Thoracic aorta (tissue), 2 donors: ENCODE measurements at regions not wholly inside any gene's neighbourhood (a gene's known extent, or its start where the extent isn't known, plus 50 kb on each side); places are given as distances from the start of the nearest gene placed in this dataset.

ENCODE experiments used
- ATAC-seq: fragments of 150-250 bp; one replicate; pipeline ENCODE4 v1.8.0; 2017; ENCODE audit warnings: low read depth; ENCODE audit not compliant: insufficient number of reproducible peaks, low FRiP score
- DNase-seq: peaks from one replicate; pipeline ENCODE4 v3.0.0-alpha.2; 2020; ENCODE audit warnings: low spot score
- H3K27ac ChIP-seq, 2 donors: fragments of 200-600 bp; sonication (generic); 1 replicate in 1 of 2; 2 replicates in 1 of 2; pipeline ENCODE4 v1.5.1; 2016; ENCODE audit warnings: mild to moderate bottlenecking in 2 of 2, moderate library complexity in 2 of 2
- H3K27me3 ChIP-seq: fragments of 200-600 bp; sonication (generic); replicated peaks from 2 replicates; pipeline ENCODE4 v1.6.0; 2016; ENCODE audit warnings: mild to moderate bottlenecking; ENCODE audit not compliant: insufficient read depth
- H3K36me3 ChIP-seq: fragments of 200-600 bp; sonication (generic); one replicate; pipeline ENCODE4 v1.5.1; 2016
- H3K4me1 ChIP-seq, 2 donors: fragments of 200-600 bp; sonication (generic); 1 replicate in 1 of 2; 2 replicates in 1 of 2; pipeline versions ENCODE4 v1.5.1 to v1.6.0; 2016; ENCODE audit warnings: low read depth in 2 of 2, mild to moderate bottlenecking in 1 of 2; ENCODE audit not compliant: control insufficient read depth in 1 of 2
- H3K4me3 ChIP-seq: fragments of 200-600 bp; sonication (generic); 2 replicates; pipeline ENCODE4 v1.5.1; 2016; ENCODE audit warnings: mild to moderate bottlenecking
- H3K9me3 ChIP-seq: fragments of 200-600 bp; sonication (generic); 2 replicates; pipeline ENCODE4 v1.5.1; 2016
- TF ChIP-seq, protein P1 (sequence below): fragments of 200-600 bp; sonication (generic); IDR thresholded peaks from one replicate; pipeline ENCODE4 v1.5.1; 2019; ENCODE audit warnings: antibody characterized with exemption

DNA sequence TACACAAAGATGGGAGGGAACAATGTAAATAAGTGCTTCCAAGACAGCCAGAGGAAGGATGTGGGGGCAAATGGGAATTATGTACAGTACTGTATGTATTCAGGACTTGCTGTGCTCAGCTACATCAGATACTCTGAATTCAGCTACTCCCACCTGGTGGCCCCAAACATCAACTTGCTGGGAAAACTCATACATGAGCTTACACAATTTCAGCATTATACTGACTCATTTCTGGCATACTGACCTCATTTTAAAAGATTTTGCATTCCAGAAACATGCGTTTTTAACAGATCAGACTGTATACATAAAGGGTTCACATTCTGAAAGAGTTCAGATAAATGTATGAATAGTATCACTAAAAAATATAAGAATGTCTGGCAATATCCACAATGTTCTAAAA lies 59.7 kb downstream of the GPX5 start:
- Histone ChIP-seq H3K4me1 (peaks cover 0 to 16% of the 10 kb centered on the region in 2 donors), H3K36me3 (no peaks in the 10 kb centered on the region), H3K27ac (no peak overlapping the region), H3K9me3 (no peaks in the 10 kb centered on the region), H3K4me3 (no peak overlapping the region), H3K27me3 (no peaks in the 10 kb centered on the region)
- ATAC-seq: no peak
- TF ChIP-seq, protein P1, sequence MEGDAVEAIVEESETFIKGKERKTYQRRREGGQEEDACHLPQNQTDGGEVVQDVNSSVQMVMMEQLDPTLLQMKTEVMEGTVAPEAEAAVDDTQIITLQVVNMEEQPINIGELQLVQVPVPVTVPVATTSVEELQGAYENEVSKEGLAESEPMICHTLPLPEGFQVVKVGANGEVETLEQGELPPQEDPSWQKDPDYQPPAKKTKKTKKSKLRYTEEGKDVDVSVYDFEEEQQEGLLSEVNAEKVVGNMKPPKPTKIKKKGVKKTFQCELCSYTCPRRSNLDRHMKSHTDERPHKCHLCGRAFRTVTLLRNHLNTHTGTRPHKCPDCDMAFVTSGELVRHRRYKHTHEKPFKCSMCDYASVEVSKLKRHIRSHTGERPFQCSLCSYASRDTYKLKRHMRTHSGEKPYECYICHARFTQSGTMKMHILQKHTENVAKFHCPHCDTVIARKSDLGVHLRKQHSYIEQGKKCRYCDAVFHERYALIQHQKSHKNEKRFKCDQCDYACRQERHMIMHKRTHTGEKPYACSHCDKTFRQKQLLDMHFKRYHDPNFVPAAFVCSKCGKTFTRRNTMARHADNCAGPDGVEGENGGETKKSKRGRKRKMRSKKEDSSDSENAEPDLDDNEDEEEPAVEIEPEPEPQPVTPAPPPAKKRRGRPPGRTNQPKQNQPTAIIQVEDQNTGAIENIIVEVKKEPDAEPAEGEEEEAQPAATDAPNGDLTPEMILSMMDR: no peak
- no peak for DNase-seq

GRCh38 chr6:28586324-28586723 lies 60.6 kb downstream of the GPX5 start:
- Histone ChIP-seq H3K36me3 (no peaks in the 10 kb centered on the region), H3K27me3 (no peaks in the 10 kb centered on the region), H3K4me1 (peaks cover 0 to 16% of the 10 kb centered on the region in 2 donors), H3K4me3 (peak overlapping the region; percentile 76), H3K9me3 (no peaks in the 10 kb centered on the region), H3K27ac (no peak overlapping the region)
- TF ChIP-seq, protein P1: no peak
- ATAC-seq (no peak), DNase-seq (no peak)

DNA sequence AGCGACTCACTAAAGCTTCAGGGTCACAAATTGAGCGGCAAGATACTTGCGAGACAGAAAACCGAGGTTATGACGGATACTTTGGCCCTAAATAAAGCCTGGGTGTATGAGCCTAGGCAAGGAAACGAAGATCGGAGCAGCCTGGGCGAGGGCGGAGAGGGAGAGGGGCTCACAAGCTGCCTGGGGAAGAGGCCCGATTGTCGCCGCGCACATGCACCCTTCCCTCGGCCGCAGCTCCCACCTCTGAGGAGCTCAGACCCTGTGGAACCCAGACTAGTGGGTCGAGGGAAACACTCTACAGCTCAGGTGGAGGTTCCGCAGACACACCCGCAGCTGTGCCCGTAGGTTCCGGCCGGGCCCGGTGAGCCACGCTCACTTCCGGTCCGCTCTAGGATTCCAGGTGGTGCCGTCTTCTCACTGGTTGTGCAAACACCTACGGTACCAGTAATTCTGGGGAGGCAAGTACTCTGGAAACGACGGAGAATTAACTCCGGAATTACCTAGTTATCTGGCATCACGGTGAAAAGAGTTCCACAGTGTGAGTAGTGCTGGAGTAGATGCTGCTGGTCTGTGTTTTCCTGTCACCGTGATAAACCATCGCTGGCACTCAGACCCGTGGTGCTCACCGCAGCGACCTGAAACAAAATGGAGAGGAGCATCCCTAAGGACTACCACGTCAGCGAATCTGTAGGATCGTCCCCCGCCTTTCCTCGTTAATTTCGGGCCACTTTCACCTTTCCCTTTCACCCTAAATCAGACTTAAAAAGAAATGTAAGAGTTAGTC lies 61.5 kb downstream of the GPX5 start:
- Histone ChIP-seq H3K36me3 (no peaks in the 10 kb centered on the region), H3K27ac (no peak overlapping the region), H3K4me3 (peak overlapping the region; percentile 76), H3K9me3 (no peaks in the 10 kb centered on the region), H3K27me3 (no peaks in the 10 kb centered on the region), H3K4me1 (peaks cover 0 to 16% of the 10 kb centered on the region in 2 donors)
- TF ChIP-seq, protein P1: no peak
- no peak for ATAC-seq
- DNase-seq: no peak

GRCh38 chr6:28587746-28588075 lies 62.0 kb downstream of the GPX5 start:
- Histone ChIP-seq H3K36me3 (no peaks in the 10 kb centered on the region), H3K4me1 (peaks cover 0 to 16% of the 10 kb centered on the region in 2 donors), H3K27ac (no peak overlapping the region), H3K27me3 (no peaks in the 10 kb centered on the region), H3K9me3 (no peaks in the 10 kb centered on the region), H3K4me3 (peak overlapping the region; percentile 76)
- TF ChIP-seq, protein P1: no peak
- no peak for ATAC-seq
- no peak for DNase-seq

- DNase-seq (no peak), ATAC-seq (no peak)
- Histone ChIP-seq H3K9me3 (no peaks in the 10 kb centered on the region), H3K27me3 (no peaks in the 10 kb centered on the region), H3K4me3 (no peak overlapping the region), H3K27ac (no peak overlapping the region), H3K4me1 (peaks cover 0 to 16% of the 10 kb centered on the region in 2 donors), H3K36me3 (no peaks in the 10 kb centered on the region)
- TF ChIP-seq, protein P1: no peak
These were observed 63.0 kb downstream of the GPX5 start for GRCh38 chr6:28588666-28589065.
